Inflammatory macrophage (primary cell): ENCODE measurements at regions not wholly inside any gene's neighbourhood (a gene's known extent, or its start where the extent isn't known, plus 50 kb on each side); places are given as distances from the start of the nearest gene placed in this dataset.
A peak's percentile ranks its signal among the peaks of the same experiment; 100 is the strongest.
"Not testable (repeated sequence)": the region's sequence is repeated elsewhere in the genome, so short reads cannot be mapped to it uniquely, and the experiment has no call there.

ENCODE experiments used
- DNase-seq, 2 donors: peaks; one replicate each; pipeline ENCODE4 v3.0.0-alpha.2; 2020 to 2022

DNA sequence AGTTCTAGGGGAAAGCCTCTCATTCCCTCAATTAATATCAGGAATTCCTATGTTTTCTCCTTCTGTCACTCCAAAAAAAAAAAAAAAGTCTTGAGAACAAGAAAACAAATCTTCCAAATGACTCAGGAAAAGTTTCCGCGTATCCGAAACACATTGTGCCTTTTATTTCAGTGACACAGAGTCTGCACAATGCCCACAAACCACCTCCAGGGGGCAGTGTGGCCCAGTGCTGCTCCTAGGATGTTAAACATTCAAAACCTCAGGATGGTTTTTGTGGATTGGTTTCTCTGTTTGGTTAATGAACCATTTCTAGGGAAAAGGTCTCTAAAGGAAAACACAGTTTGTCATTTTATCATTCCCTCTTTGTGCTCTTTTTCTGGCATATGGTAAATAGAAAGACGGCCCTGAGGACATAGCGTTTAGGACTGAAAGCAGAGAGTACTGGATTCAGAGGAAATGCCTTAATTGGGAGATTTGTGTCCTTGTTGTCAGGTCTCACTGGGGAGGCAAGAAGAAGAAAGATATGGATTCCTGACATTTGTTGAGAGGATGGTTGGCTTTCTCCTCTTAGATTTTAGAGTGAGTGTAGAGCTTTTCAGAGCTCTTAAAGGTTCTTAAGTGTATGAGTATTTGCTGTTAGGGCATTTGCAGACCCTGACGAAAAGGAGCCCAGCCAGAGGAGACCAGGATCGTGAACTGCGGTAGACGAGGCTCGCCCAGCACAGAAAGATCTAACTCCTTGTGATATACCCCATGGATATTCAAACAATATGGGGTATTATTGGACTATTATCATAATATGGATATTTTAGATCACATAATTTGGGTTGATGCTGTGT is 65.7 kb upstream of the MAP9 start:
- peak; percentile 72 to 80 for DNase-seq

DNA sequence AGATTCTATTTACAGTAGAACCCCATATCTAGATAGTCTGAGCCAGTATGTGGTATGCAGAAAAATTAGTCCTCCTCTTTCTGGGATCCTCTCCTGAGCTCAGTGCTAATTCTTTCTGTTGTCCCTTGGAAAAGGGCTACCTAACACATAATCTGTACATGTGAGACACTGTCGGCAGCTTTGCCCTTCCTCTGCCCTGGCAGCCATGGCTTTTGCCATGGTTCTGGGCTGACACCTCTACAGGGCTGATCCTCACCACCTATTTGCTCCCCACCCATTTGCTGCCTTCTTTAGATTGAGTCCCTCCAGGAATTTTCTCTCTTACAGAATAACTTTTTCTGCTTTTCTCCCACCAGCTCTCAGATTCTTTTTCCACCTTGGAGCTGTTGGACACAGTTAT is 64.7 kb upstream of the MAP9 start:
- no peak for DNase-seq

DNA sequence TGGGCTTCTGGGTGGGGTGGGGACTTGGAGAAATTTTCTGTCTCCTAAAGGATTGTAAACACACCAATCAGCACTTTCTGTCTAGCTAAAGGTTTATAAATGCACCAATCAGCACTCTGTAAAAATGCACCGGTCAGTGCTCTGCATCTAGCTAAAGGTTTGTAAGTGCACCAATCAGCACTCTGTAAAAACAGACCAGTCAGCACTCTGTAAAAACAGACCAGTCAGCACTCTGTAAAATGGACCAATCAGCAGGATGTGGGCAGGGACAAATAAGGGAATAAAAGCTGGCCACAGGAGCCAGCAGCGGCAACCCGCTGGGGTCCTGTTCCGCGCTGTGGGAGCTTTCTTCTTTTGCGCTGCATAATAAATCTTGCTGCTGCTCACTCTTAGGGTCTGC is 63.0 kb upstream of the MAP9 start:
- DNase-seq = not testable (repeated sequence)

DNA sequence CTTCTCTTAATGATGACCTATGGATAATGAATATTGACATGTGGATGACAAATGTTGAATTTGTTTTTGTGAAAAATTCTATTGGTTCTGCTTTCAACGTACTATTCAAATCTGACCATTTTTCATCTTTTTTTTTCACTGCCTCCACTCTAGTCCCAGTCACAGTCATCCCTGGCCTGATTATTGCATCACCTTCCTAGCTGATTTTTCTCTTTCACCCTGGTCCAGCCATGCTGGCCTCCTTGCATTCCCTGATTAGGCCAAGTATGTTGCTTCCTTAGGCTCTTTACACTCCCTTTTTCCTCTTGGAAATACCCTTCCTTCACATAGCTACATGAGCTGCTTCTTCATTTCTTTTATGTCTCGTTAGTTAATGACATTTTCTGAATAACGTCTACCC is 58.1 kb upstream of the MAP9 start:
- DNase-seq = no peak

DNA sequence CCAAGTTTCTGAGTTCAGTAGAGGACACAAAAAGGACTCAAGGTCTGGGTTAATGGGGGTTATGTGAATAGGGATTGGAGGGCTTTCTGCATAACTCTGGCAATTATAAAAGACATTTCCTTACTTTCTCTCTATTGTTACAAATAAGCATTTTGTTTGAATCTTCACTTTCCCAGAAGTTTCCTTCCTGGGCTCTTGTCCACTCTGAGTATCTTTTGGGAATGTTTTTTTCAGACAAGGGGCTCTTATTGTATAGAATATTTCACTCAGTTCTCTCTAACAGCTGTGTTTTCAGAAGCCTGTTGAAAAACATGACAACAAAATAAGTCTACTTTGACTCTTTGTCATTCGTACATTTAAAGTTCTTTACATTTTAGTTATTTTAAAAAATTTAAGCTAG is 57.6 kb upstream of the MAP9 start:
- DNase-seq = no peak

DNA sequence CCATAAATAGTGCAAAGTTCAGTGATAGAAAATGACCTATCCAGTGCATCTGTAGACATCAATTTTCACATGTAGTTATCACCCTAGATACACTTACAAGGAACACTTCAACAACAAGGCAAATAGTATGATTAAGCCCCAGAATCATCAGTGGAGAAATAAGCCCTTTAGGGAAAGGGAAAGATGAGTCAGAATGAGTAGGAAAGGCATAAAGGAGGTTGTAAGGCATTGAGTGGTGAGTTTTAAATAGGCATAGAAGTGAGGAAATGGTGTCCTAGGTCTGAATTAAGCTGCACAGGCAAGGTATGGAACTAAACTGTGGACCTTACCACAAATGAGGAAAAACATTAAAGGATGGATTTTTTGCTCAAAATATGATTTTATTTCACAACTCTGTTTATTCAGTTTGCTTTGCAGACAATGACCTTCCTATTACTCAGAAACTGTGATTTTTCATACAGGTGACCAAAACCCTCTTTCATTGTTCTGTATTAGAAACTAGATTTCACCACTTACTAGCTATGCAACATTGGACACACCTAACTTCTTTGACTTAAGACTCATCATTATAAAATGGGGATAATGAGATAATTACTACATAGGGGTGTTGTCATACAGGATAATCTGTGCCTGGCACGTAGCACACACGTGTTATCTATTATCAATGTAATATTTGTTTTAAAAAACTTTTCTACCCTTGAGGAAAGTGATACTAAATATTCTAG is 57.0 kb upstream of the MAP9 start:
- no peak for DNase-seq

DNA sequence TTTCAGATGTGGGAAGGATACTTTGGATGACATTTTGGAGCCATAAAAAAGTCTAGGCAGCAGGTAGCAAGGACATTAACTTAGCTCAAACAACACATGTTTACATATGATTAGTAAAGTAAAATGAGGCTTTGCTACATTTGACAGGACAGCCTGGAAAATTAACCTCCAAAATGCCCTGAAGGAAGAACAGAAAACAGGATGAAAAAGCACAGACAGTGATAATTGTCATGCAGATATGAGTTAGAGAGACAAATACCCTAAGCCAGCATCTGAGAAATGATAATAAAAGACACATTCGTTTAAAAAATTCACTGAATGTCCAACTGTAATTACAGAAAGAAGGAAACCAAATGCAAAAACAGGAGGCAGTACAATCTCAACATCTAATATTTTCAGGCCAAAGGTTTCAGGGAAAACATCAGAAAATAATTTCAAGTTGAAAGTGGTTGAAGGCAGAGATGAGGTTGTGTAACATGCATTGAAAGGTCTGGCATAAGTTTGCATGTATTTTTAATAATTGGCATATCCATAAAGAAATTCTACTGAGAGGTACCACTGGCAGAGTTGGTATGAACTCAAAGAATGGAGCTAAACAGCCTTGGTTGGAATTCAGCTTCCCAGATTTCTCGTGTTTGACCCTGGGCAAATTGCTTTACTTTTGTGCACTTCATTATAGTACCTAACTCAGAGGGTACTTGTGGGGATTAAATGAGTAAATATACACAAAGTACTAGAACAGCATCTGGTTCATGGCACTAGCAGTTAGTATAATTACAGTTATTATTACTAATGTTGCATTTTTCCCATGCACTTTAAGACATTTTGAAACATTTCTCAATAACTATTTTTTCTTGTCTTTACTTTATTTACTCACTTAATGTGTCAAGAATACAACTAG is 54.4 kb upstream of the MAP9 start:
- DNase-seq = no peak

DNA sequence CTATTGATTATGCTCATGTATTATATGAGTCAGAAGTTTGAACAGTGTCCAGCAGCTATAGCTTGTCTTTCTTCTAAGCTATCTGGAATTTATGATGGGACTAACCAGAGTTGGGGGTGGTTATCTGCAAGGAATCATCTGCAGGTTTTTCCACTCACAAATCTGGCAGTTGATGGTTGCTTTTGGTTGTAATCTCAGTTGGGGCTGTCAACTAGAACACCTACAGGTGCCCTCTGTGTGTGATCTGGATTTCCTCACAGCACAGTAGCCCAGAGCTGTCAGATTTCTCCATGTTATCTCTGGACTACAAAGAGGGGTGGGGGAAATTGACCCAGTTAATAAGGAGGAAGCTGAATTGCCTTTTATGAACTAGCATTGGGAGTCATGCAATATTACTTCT is 51.4 kb upstream of the MAP9 start:
- DNase-seq = no peak

DNA sequence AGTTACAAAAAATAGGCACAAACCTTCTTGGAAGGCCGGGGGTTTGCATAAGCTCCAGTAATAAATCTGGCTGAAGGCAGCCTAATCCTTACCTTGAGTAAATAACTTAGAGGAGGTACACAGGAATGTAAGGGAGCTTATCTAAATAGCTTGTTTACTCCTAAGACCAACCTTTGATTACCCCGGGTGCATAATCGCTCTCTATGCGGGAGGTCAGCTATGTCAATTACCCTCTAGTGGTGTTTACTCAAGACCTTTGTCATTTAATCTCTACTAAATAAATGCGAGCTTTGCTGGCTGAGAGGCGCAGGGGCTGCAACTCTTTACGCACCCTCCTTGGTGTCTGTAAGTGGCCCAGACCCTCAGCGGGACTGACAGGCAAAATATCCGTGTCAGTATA is 50.2 kb upstream of the MAP9 start:
- DNase-seq = no peak
